ENCODE measurements at regions not wholly inside any gene's neighbourhood (a gene's known extent, or its start where the extent isn't known, plus 50 kb on each side); places are given as distances from the start of the nearest gene placed in this dataset.
A peak's percentile ranks its signal among the peaks of the same experiment; 100 is the strongest.
"Not testable (repeated sequence)": the region's sequence is repeated elsewhere in the genome, so short reads cannot be mapped to it uniquely, and the experiment has no call there.

DNA sequence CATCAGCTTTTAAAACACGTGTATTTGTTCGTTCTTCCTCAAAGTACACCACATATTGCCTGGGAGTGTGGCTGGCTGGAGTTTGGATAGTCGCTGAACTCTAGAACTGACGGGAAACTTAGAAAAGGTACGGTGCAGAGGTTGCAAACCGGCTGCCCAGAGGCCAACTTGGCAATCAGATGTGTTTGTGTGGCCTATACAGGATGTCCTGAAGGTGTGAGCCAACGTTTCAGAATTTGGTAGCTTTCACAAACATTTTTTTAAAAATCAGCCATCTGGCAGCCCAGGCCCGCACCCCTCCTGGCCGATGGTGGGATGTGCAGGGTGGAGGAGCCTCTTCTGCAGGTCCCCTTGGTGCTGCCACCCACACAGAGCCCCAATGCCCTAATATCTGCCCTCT is 73.6 kb upstream of the SLC25A33 start:
- no peak for DNase-seq

DNA sequence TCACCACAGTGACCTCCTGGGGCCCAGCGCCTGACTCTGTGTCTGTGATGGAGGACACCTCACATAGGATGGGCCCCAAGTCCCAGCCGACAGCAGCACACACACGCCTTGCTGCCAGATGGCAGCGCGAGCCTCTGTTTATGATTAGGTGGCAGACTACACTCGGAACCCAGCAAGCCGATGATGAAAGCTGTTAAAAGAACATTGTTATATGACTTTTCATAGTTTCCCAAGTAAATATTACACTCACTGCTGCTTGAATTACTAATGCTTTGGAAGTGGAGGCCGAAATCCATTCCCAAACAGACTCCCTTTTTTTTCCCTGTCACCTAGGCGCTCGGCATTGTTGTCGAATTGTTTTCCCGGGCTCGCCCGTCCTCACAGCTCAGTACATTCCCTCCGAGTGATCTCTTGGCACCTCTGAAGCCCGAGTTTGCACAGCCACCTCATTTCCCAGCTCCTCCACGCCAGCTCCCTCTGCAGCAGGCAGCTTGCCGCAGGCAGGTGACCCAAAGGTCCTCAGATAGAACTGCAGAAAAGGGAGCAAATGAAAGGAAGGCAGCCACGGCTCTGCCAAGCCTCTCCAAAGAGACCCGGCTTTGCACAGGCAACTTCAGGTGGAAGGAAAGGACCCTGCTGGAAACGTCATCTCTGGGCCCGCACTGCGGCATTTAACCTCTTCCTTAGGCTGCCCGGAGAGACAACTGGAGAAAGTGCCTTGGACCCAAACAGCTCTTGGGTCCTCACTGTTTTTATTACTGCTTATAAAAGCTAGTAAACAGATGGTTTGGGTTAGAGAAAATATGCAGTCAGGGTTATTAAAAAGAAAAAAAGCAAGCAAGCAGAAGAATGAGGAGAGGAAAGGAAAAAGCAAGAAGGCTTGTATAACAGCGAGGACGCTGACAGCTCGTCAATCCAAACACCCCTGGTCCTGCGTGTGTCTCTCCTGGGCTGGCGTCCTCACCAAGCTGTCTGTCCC is 72.2 kb upstream of the SLC25A33 start:
- DNase-seq: no peak

DNA sequence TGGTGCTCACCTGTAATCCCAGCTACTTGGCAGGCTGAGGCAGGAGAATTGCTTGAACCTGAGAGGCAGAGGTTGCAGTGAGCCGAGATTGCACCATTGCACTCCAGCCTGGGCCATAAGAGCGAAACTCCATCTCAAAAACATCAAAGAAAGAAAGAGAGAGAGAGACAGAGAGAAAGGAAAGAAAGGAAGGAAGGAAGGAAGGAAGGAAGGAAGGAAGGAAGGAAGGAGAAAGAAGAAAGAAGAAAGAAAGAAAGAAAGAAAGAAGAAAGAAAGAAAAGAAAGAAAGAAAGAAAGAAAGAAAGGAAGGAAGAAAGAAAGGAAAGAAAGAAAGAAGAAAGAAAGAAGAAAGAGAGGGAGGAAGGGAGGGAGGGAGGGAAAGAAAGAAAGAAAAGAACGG is 69.4 kb upstream of the SLC25A33 start:
- DNase-seq: not testable (repeated sequence)

DNA sequence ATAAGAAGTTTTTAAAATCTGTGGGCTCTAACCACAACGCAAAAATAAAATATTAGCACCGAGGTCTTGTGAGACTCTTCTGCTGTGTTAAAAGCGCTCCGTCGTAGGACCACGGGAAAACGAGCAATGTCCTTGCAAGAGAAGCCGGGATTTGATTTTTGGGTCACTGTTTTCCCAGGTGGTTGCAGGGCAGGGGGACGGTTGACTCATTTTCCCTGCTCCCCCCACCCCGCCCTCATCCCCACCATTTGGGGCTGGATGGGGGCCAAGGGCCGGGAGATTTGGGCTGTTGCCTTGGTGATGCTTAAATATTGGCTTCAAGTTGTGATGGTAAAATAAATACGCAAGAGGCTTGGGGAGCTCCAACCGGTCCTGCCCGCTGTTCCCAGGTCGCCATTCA is 67.6 kb upstream of the SLC25A33 start:
- DNase-seq: no peak

DNA sequence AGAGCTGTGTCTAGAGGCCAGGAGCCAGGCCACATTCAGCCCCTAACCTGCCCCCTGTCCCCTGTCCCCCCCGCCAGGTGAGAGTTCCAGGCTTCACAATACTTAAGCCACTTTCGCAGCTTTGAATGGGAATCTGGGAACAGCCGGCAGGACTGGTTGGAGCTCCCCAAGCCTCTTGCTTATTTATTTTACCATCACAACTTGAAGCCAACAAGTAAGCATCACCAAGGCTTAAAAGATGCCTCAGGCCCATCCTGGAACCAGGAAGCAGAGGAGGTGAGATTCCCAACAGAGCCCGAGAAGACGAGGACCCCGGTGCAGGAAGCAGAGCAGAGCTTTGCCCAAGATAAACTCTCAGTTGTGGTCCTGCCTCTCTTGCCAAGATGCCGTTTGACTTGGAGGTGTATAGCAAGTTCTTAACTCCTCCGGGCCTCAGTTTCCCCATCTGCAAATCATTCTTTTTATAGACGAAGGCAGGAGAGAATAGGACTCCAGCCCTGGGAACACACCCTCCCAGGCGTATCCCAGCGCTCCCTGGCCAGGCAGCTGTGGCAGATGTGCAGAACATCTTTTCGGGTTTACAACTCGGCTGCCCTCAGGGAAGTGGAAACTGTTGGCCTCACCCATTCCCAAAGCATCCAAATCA is 66.8 kb upstream of the SLC25A33 start:
- no peak for DNase-seq

DNA sequence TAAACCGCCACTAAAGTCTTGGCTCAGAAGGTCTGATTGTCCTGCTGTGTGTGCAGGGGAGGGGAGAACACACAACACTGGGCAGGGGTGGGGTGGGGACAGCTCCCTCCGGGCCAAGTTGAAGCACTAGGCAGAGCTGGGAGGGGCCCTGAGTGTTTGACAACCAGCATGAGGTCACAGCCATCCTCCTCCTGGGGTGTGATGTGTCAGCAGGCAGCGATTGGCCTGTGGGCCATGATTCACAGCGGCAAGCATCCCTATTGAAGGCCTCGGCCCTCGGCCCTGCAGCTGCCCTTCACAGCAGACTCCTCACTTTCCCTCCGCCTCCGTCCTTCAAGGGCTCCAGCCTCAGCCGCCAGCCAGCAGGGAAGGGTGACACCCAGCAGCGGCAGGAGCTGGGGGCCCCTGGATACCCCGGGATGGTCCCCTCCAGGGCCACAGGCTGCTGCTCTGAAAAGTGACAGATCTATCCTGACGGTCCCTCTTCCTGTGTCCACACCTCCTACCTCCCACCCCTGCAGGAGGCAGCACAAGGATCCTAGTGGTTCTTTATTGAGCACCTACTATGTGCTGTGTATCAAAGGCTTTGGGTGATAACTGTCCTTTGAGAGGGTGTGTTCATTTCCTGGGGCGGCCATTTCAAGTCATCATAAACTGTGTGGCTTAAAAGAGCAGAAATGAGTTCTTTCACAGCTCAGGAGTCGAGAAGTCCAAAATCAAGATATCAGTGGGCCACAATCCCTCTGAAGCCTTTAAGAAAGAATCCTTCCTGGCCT is 66.0 kb upstream of the SLC25A33 start:
- DNase-seq: peak in 7 of 56 donors; percentile 6 to 43 (median 9)

DNA sequence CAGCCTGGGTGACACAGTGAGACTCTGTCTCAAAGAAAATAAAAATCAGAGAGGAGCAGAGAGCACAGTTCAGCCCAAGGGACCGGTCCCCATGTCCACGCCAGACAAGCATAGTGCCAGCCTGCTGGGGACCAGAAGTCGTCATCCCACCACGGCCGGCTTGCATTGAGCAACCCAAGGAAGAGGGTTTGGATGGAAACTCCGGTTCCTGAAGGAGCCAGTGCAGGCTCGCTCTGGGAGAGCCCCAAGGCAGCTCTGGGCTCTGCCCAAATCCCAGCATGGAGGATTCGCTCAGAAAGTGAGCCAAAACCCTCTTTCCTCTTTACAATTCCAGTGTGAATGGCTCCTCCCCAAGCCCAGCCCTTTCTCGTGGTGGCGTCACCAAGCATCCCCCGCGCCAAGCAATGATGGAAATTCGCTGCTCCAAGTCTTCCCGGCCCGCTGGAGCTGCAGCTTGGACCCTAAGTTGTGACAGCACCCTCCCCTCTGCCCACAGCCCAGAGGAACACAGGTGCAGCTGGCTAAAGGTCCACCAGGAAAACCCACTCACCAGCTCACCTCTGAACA is 64.1 kb upstream of the SLC25A33 start:
- DNase-seq: no peak

DNA sequence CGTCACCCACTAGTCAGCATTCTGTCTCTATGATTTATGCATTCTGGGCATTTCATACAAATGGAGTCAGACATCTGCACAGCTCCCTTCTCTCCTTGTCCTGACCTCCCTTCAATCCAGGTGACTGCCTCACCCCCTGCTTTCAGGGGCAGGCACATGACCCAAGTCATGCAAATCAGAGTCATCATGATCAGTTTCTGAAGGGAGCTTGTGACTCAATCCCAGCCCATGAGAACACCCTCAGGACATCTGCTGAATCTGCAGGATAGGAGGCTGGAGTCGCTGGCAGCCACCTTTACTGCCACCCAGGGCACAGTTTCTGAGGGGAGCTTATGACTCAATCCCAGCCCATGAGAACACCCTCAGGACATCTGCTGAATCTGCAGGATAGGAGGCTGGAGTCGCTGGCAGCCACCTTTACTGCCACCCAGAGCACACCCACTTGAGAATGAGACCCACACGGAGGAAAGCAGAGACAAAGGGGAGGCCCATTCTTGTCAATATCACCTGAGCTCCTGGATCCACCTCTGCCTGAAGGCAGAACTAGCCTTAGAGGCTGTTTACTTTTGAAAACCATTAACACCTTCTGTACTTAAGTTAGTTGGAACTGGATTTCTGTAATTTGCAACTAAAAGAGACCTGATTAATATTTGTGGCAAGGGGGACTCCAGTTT is 62.3 kb upstream of the SLC25A33 start:
- DNase-seq: no peak

DNA sequence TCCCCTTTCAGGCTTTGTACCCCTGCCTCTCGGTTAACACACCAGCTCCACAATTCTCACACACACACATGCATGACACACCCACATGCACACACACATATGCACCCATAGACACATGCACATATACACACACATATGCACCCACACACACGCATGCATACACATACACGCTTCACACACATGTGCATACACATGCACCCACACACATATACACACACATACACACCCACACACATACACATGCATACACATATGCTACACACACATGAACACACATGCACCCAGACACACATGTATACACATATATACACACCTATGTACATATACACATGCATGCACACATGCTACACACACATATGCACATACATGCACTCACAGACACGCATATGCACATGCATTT is 61.7 kb upstream of the SLC25A33 start:
- no peak for DNase-seq

DNA sequence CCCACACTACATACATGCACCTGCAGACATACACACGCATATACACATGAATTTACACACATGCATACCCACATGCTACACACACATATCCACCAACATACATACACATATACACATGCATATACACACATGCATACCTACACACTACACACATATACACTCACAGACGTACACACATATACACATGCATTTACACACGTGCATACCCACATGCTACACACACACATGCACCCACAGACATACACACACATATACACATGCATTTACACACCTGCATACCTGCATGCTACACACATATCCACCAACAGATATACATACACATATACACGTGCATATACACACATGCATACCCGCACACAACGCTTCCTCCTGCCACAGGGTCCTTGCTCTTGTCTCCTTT is 61.2 kb upstream of the SLC25A33 start:
- no peak for DNase-seq

DNA sequence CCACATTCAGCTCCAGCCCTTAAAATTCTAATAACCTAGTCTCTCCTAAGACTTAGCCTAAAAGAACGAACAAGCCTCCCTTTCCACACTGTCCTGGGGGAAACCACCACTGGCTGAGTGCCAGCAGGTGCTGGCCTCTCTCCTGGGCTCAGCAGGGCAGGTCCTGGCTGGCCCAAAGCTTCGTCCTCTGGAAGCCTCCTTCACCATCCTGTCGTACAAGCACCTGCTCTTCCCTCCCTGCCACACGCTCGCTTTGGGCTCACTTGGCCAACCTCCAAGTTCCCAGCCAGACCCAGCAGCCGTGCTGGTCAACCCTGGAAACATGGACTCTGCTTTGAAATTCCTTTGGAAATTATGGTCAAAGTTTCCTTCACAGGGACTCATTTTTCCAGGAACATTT is 58.2 kb upstream of the SLC25A33 start:
- DNase-seq: no peak

DNA sequence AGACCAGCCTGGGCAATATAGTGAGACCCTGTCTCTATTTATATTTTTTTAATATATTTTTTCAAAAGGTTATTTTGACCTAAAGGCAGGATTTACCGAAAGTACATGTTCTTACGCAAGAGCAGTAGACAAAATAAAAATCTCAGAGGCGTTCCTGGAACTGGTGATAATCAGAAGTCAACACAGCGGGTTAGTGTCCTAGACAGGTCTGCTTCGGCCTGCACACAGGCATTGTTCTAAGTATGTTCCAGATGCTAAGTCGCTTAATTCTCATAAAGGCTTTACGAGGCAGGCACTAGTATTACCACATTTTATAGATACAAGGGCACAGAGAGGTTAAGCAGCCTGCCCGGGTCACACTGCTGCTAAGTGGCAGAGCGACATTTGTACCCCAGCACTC is 56.9 kb upstream of the SLC25A33 start:
- DNase-seq: no peak

DNA sequence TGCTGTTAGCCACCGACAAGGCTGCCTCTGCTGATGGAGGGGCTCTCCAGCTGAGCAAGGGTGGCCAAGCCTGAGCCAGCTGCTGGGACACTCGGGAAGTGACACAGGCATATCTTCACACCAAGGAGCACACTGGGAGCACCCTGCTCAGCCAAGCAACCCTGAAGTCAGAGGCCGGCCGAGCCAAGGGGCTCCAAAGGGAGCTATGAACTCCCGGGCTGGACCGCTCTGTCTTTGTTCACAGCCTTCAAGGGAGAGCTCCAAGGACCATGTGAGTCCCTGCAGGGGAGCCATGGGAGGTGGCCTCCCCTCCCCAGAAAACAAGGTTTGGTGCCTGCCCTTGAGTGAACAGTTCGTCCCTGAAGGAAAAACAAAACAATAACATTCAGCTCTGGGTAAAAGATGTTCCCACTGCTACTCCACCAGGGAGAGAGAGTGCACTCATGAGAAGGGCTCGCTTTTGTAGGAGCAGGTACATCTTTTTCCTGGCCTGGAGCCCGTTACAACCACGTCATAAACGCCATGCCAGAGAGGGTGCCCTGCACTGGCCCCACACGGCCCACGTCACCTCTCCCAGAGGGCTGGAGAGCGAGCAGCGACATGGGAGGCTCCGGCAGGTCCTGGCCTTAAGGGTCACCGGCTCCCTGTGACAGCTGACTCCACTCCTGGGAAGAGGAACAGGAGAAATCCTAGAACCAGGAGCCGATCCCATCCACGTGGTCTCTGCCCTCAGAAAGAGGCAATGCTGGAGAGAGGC is 56.3 kb upstream of the SLC25A33 start:
- no peak for DNase-seq

DNA sequence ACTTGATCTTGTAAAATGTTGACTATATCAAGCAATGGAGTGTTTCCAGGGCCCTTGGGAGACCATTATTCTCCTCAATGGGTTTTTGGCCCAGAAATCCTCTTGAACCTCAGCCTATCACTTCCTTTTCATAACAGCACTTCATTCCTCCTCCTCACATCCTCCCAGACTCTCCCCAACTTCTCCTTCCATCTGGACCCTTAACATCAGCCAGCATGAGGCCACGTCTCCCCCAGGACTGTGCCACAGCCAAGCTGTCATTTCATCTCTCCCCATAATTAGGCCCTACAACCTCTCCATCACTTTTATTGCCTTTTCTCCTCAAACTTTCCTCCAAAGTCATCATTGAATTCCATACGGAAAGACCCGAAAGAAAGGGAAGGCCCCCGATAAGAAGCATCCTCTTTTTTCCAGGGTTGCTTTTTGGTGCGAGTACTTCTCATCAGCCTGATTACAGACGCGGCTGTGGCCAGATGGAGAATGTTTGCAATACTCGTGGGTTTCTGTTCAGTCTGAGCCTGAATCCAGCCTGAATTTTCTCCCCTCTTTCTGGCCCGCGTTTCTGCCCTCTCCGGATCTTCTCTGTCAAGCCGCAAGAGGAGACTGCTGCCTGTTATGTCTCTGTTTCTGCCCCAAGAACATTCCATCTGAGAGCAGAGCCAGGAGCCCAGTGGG is 52.7 kb upstream of the SLC25A33 start:
- no peak for DNase-seq

All from amygdala (tissue), 56 donors.